SU-DHL-6 (cell line): ENCODE measurements at regions not wholly inside any gene's neighbourhood (a gene's known extent, or its start where the extent isn't known, plus 50 kb on each side); places are given as distances from the start of the nearest gene placed in this dataset.

Experiments
- H2AFZ ChIP-seq: fragments of 200-600 bp; sonication (generic); 2 replicates; pipeline ENCODE4 v1.6.1; 2014; ENCODE audit warnings: low read depth, mild to moderate bottlenecking, moderate library complexity, mixed read lengths, antibody characterized with exemption, low read length; ENCODE audit not compliant: severe bottlenecking
- H3F3A ChIP-seq: fragments of 200-600 bp; shearing (Covaris generic); 2 replicates; pipeline ENCODE4 v1.6.0; 2016; ENCODE audit warnings: antibody characterized with exemption, mild to moderate bottlenecking; ENCODE audit not compliant: insufficient read depth
- H3K27ac ChIP-seq: fragments of 200-600 bp; sonication (generic); 2 replicates; pipeline ENCODE4 v1.5.1; 2016; ENCODE audit warnings: low read depth, mild to moderate bottlenecking, low read length, moderate library complexity, mixed read lengths
- H3K27me3 ChIP-seq: fragments of 200-600 bp; sonication (generic), shearing (Covaris generic); 2 replicates; pipeline ENCODE4 v1.6.0; 2014; ENCODE audit warnings: mild to moderate bottlenecking, low read length
- H3K36me3 ChIP-seq: fragments of 200-600 bp; sonication (generic); 2 replicates; pipeline ENCODE4 v1.6.1; 2014; ENCODE audit warnings: mild to moderate bottlenecking, low read length, mixed read lengths
- H3K4me2 ChIP-seq: fragments of 300-600, 200-600 bp; shearing (Covaris generic), sonication (generic); 2 replicates; pipeline ENCODE4 v1.6.0; 2014; ENCODE audit warnings: low read length, low read depth, mild to moderate bottlenecking; ENCODE audit not compliant: poor library complexity, severe bottlenecking
- H3K4me3 ChIP-seq: fragments of 200-600 bp; sonication (generic); 2 replicates; pipeline ENCODE4 v1.5.1; 2014; ENCODE audit warnings: antibody characterized with exemption, low read length, mild to moderate bottlenecking, mixed read lengths; ENCODE audit not compliant: insufficient read depth, poor library complexity, severe bottlenecking
- H3K79me2 ChIP-seq: fragments of 200-600 bp; sonication (generic); 2 replicates; pipeline ENCODE4 v1.6.1; 2014; ENCODE audit warnings: mild to moderate bottlenecking, low read length, moderate library complexity; ENCODE audit not compliant: insufficient read depth
- H3K9ac ChIP-seq: fragments of 200-600 bp; sonication (generic); 2 replicates; pipeline ENCODE4 v1.7.0; 2014; ENCODE audit warnings: mild to moderate bottlenecking, low read length
- H3K9me2 ChIP-seq: fragments of 200-600 bp; sonication (generic); replicated peaks from 2 replicates; pipeline ENCODE4 v1.6.1; 2014; ENCODE audit warnings: low read length; ENCODE audit not compliant: insufficient read depth
- H3K9me3 ChIP-seq: fragments of 200-600 bp; sonication (generic); 2 replicates; pipeline ENCODE4 v1.6.1; 2014; ENCODE audit warnings: low read length, mixed read lengths; ENCODE audit not compliant: insufficient read depth
- H4K20me1 ChIP-seq: fragments of 200-600 bp; sonication (generic); 2 replicates; pipeline ENCODE4 v1.6.1; 2014; ENCODE audit warnings: low read depth, mild to moderate bottlenecking, antibody characterized with exemption, low read length, moderate library complexity, mixed read lengths
- CTCF ChIP-seq: fragments of 200-600 bp; sonication (generic); IDR thresholded peaks from one replicate; pipeline ENCODE4 v1.5.1; 2017; ENCODE audit warnings: antibody characterized with exemption, mild to moderate bottlenecking, low read length, moderate library complexity; ENCODE audit not compliant: insufficient read depth, poor library complexity, severe bottlenecking
- EZH2phosphoT487 ChIP-seq: fragments of 200-600 bp; sonication (generic), shearing (Covaris generic); conservative IDR thresholded peaks from 2 replicates; pipeline ENCODE4 v1.6.1; 2018; ENCODE audit warnings: mild to moderate bottlenecking, antibody characterized with exemption, low read length, moderate library complexity, mixed read lengths

GRCh38 chr11:113554526-113554925 lies 79.3 kb upstream of the DRD2 start:
- H3K9me2 ChIP-seq = no peaks in the 10 kb centered on the region
- no peak overlapping the region for H2AFZ ChIP-seq

GRCh38 chr11:113553915-113554314 lies 78.7 kb upstream of the DRD2 start:
- Histone ChIP-seq H3K9ac (no peak overlapping the region), H3K27me3 (no peaks in the 10 kb centered on the region), H3K4me2 (no peak overlapping the region)

More at GRCh38 chr11:113554526-113554925, 79.3 kb upstream of the DRD2 start:
- Histone ChIP-seq H3K27ac (no peak overlapping the region), H3K36me3 (no peaks in the 10 kb centered on the region), H3F3A (no peaks in the 10 kb centered on the region), H3K4me2 (no peak overlapping the region), H3K9me3 (no peaks in the 10 kb centered on the region), H3K9ac (no peak overlapping the region), H3K4me3 (no peak overlapping the region), H3K27me3 (no peaks in the 10 kb centered on the region), H4K20me1 (no peaks in the 10 kb centered on the region), H3K79me2 (no peaks in the 10 kb centered on the region)
- no peak for TF ChIP-seq EZH2phosphoT487
- TF ChIP-seq CTCF = no peak

DNA sequence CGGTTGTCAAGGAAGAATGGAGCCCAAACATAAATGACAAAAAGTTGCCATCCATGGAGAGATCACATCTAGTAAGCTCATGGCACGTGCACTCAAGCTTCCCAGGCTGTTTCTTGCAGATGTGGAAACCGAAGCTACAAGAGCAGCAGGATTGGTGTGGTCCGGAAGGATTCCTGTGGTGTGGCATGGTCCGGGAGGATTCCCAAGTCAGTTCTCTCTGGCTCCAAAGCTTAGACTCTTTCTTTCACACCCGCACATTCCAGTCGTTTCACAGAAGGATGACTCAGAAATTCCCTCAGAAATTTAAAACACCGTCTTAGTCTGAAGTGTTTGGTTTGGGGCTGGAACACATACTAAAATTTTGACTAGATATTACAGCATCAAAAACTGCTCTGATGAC lies 78.0 kb upstream of the DRD2 start:
- Histone ChIP-seq H3K27ac (no peak overlapping the region), H3K27me3 (no peaks in the 10 kb centered on the region), H3K9me3 (no peaks in the 10 kb centered on the region), H3F3A (no peaks in the 10 kb centered on the region), H3K36me3 (no peaks in the 10 kb centered on the region), H2AFZ (no peak overlapping the region), H3K4me3 (no peak overlapping the region), H3K4me2 (no peak overlapping the region), H3K9ac (no peak overlapping the region), H4K20me1 (no peaks in the 10 kb centered on the region), H3K79me2 (no peaks in the 10 kb centered on the region), H3K9me2 (no peaks in the 10 kb centered on the region)
- TF ChIP-seq CTCF (no peak), EZH2phosphoT487 (no peak)

More at GRCh38 chr11:113553915-113554314, 78.7 kb upstream of the DRD2 start:
- no peaks in the 10 kb centered on the region for H3K9me3 ChIP-seq
- H2AFZ ChIP-seq = no peak overlapping the region
- H3K9me2 ChIP-seq = no peaks in the 10 kb centered on the region
- no peak overlapping the region for H3K4me3 ChIP-seq
- no peaks in the 10 kb centered on the region for H4K20me1 ChIP-seq
- H3F3A ChIP-seq = no peaks in the 10 kb centered on the region
- H3K27ac ChIP-seq = no peak overlapping the region
- TF ChIP-seq CTCF = no peak
- TF ChIP-seq EZH2phosphoT487 = no peak
- no peaks in the 10 kb centered on the region for H3K79me2 ChIP-seq
- H3K36me3 ChIP-seq = no peaks in the 10 kb centered on the region

DNA sequence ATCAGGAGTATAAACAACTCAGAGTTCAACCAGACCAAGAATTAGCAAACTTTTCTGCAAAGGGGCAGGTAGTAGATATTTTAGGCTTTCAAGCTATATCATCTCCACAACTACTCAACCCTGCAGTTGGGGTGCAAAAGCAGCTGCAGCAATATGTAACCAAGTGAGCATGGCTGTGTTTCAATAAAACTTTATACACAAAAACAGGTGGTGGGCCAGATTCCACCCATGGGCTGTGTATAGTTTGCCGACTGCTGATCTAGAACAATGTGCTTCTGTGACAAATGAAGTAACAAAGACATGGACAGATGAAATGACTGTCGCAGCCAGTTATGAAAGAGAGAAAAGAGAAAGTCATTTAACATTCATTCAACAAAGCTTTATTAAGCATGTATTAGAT lies 77.1 kb upstream of the DRD2 start:
- Histone ChIP-seq H3K27me3 (no peaks in the 10 kb centered on the region), H2AFZ (no peak overlapping the region), H3K36me3 (no peaks in the 10 kb centered on the region), H3F3A (no peaks in the 10 kb centered on the region), H3K4me3 (no peak overlapping the region), H3K4me2 (no peak overlapping the region), H3K9ac (no peak overlapping the region), H3K79me2 (no peaks in the 10 kb centered on the region), H3K9me2 (no peaks in the 10 kb centered on the region), H3K27ac (no peak overlapping the region), H3K9me3 (no peaks in the 10 kb centered on the region), H4K20me1 (no peaks in the 10 kb centered on the region)
- no peak for TF ChIP-seq EZH2phosphoT487
- TF ChIP-seq CTCF = no peak
